RWPE2 (cell line): ENCODE measurements at regions not wholly inside any gene's neighbourhood (a gene's known extent, or its start where the extent isn't known, plus 50 kb on each side); places are given as distances from the start of the nearest gene placed in this dataset.

ENCODE experiments used
- ATAC-seq: fragments of 200-7000 bp; cut with Tn5 transposase; 3 replicates; pipeline ENCODE4 v1.9.1; 2021; ENCODE audit warnings: low read depth
- DNase-seq: peaks from one replicate; pipeline ENCODE4 v3.0.0-alpha.2; 2020; ENCODE audit warnings: low spot score
- H3K27ac ChIP-seq: fragments of 450-650 bp; 2 replicates; pipeline ENCODE4 v1.5.1; 2017; ENCODE audit warnings: mild to moderate bottlenecking; ENCODE audit not compliant: poor library complexity, severe bottlenecking
- H3K27me3 ChIP-seq: fragments of 250-450 bp; sonication (Bioruptor Pico); 2 replicates; pipeline ENCODE4 v1.5.1; 2021; ENCODE audit warnings: mild to moderate bottlenecking, moderate library complexity; ENCODE audit not compliant: insufficient read depth, poor library complexity, severe bottlenecking
- H3K36me3 ChIP-seq: fragments of 250-450 bp; sonication (Bioruptor Pico); 2 replicates; pipeline ENCODE4 v1.5.1; 2020; ENCODE audit warnings: low read depth, mild to moderate bottlenecking, moderate library complexity
- H3K4me1 ChIP-seq: fragments of 250-450 bp; sonication (Bioruptor Pico); 2 replicates; pipeline ENCODE4 v1.5.1; 2021; ENCODE audit warnings: mild to moderate bottlenecking, moderate library complexity; ENCODE audit not compliant: insufficient read depth, poor library complexity, severe bottlenecking
- H3K4me3 ChIP-seq: fragments of 250-450 bp; sonication (Bioruptor Pico); 2 replicates; pipeline ENCODE4 v1.5.1; 2021; ENCODE audit warnings: mild to moderate bottlenecking, moderate library complexity; ENCODE audit not compliant: severe bottlenecking
- H3K9me3 ChIP-seq: fragments of 250-450 bp; sonication (Bioruptor Pico); 2 replicates; pipeline ENCODE4 v1.5.1; 2021; ENCODE audit warnings: mild to moderate bottlenecking, moderate library complexity; ENCODE audit not compliant: severe bottlenecking
- CTCF ChIP-seq: fragments of 450-650 bp; IDR thresholded peaks from one replicate; pipeline ENCODE4 v1.5.1; 2017; ENCODE audit warnings: mild to moderate bottlenecking, moderate library complexity; ENCODE audit not compliant: poor library complexity, severe bottlenecking

- no peak overlapping the region for H3K27ac ChIP-seq
- TF ChIP-seq CTCF = no peak
- no peak overlapping the region for H3K4me3 ChIP-seq
- H3K36me3 ChIP-seq = no peaks in the 10 kb centered on the region
- no peaks in the 10 kb centered on the region for H3K4me1 ChIP-seq
- no peak for DNase-seq
- ATAC-seq = no peak
- H3K27me3 ChIP-seq = peaks cover 4% of the 10 kb centered on the region
- H3K9me3 ChIP-seq = no peaks in the 10 kb centered on the region
Measured at GRCh38 chr4:188279184-188279583, 139.9 kb downstream of the TRIML1 start.

GRCh38 chr4:188282471-188283232 lies 143.4 kb downstream of the TRIML1 start:
- ATAC-seq (peak; percentile 71), DNase-seq (no peak)
- Histone ChIP-seq H3K27ac (no peak overlapping the region), H3K27me3 (peaks cover 4% of the 10 kb centered on the region), H3K36me3 (no peaks in the 10 kb centered on the region), H3K4me1 (no peaks in the 10 kb centered on the region), H3K4me3 (no peak overlapping the region), H3K9me3 (no peaks in the 10 kb centered on the region)
- TF ChIP-seq CTCF = no peak

GRCh38 chr4:188287169-188287894 lies 148.1 kb downstream of the TRIML1 start:
- Histone ChIP-seq H3K9me3 (no peaks in the 10 kb centered on the region), H3K4me1 (no peaks in the 10 kb centered on the region), H3K4me3 (no peak overlapping the region), H3K27ac (no peak overlapping the region), H3K27me3 (peaks cover 4% of the 10 kb centered on the region), H3K36me3 (no peaks in the 10 kb centered on the region)
- no peak for TF ChIP-seq CTCF
- ATAC-seq (no peak), DNase-seq (no peak)

GRCh38 chr4:188289531-188290125 lies 150.4 kb downstream of the TRIML1 start:
- Histone ChIP-seq H3K4me3 (no peak overlapping the region), H3K9me3 (no peaks in the 10 kb centered on the region), H3K4me1 (no peaks in the 10 kb centered on the region), H3K27ac (no peak overlapping the region), H3K36me3 (no peaks in the 10 kb centered on the region), H3K27me3 (no peaks in the 10 kb centered on the region)
- no peak for TF ChIP-seq CTCF
- DNase-seq (no peak), ATAC-seq (no peak)

- no peak for TF ChIP-seq CTCF
- H3K9me3 ChIP-seq = no peaks in the 10 kb centered on the region
- no peaks in the 10 kb centered on the region for H3K27me3 ChIP-seq
- ATAC-seq = peak; percentile 36; the same call in 1 of the 3 replicates
- H3K36me3 ChIP-seq = no peaks in the 10 kb centered on the region
- peaks cover 7% of the 10 kb centered on the region for H3K4me1 ChIP-seq
- DNase-seq = no peak
- no peak overlapping the region for H3K27ac ChIP-seq
- no peak overlapping the region for H3K4me3 ChIP-seq
Measured at GRCh38 chr4:188295899-188296298, 156.7 kb downstream of the TRIML1 start.
